ENCODE measurements at regions not wholly inside any gene's neighbourhood (a gene's known extent, or its start where the extent isn't known, plus 50 kb on each side); places are given as distances from the start of the nearest gene placed in this dataset.

- no peak for DNase-seq (ENCODE audit: low read depth)
Observed at GRCh38 chr20:2237059-2237458, 58.7 kb upstream of the TGM3 start.

GRCh38 chr20:2238601-2239000 lies 57.2 kb upstream of the TGM3 start:
- DNase-seq (ENCODE audit: low read depth) = no peak

GRCh38 chr20:2240835-2241234 lies 55.0 kb upstream of the TGM3 start:
- DNase-seq (ENCODE audit: low read depth) = no peak

- DNase-seq (ENCODE audit: low read depth) = no peak
Observed at GRCh38 chr20:2242678-2243077, 53.1 kb upstream of the TGM3 start.

- no peak for DNase-seq (ENCODE audit: low read depth)
Observed at GRCh38 chr20:2244523-2244922, 51.3 kb upstream of the TGM3 start.

- DNase-seq (ENCODE audit: low read depth) = no peak
Observed at GRCh38 chr20:2244993-2245392, 50.8 kb upstream of the TGM3 start.

- no peak for DNase-seq (ENCODE audit: low read depth)
Observed at GRCh38 chr20:2245637-2246036, 50.2 kb upstream of the TGM3 start.

Data from activated gamma-delta T cell treated with anti-CD3 and anti-CD28 coated beads, Interleukin-2, amount 50 U/mL, for 16 hours (primary cell).